ENCODE measurements at regions not wholly inside any gene's neighbourhood (a gene's known extent, or its start where the extent isn't known, plus 50 kb on each side); places are given as distances from the start of the nearest gene placed in this dataset.

DNA sequence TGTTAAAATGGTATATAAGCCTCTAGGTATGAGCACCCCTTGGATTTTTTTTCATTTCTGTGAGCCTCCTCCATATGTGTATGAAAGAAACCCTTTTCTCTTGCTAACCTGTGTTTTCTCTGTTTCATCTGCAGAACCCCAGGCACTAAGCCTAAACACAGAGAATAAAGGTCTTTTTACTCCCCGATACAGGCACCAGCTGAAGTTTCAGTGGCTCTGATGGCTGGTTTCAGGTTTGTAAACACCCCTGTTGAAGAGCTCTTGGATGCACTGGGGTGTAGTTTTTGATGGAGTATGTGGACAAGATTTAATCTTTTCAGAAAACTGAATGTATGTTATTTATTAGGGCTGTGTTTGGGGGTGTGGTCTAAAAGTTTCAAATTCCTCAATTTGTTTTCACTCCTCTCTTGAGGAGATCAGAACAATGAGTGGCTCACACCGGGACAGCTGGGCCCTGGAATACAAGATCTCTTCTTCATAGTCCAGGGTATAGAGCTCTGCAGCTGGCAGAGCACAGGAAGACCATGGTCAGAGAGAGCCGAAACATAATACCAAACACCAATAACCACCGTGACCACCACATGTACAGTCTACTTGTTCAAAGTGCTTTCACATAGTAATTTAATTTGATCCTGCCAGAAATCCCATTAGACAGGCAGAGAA, 50.2 kb upstream of the VTCN1 start:
- H3K9me3 ChIP-seq (ENCODE audit: control insufficient read depth in 1 of 2, low read length in 2 of 2): no peaks in the 10 kb centered on the region
- CTCF ChIA-PET (ENCODE audit: partially characterized antibody): no interaction called here
- Mint-ChIP-seq H3K27ac (no peak overlapping the region), H3K4me1 (no peaks in the 10 kb centered on the region), H3K27me3 (peaks cover 7% of the 10 kb centered on the region in 2 donors), H3K4me3 (no peak overlapping the region), H3K36me3 (no peaks in the 10 kb centered on the region), H3K9me3 (peaks cover 1 to 15% (median 8%) of the 10 kb centered on the region in 8 donors)
- POLR2A ChIA-PET (ENCODE audit: partially characterized antibody): no interaction called here
- no peak for DNase-seq
- intact Hi-C loops (cut with micrococcal nuclease): no loop called here
- H3K27ac ChIP-seq (ENCODE audit: low read depth, low read length): no peak overlapping the region
- no peaks in the 10 kb centered on the region for H3K4me1 ChIP-seq (ENCODE audit: insufficient read depth, low read length)
- no peak overlapping the region for H3K4me3 ChIP-seq (ENCODE audit: low read length in 2 of 2)
- no peaks in the 10 kb centered on the region for H3K27me3 ChIP-seq (ENCODE audit: insufficient read depth, low read length)
- no peaks in the 10 kb centered on the region for H3K36me3 ChIP-seq (ENCODE audit: insufficient read depth, low read length)
